ENCODE measurements at regions not wholly inside any gene's neighbourhood (a gene's known extent, or its start where the extent isn't known, plus 50 kb on each side); places are given as distances from the start of the nearest gene placed in this dataset.

GRCh38 chr5:155455791-155456514, 442.4 kb downstream of the KIF4B start:
- Histone ChIP-seq H3K36me3 (ENCODE audit: control insufficient read depth, insufficient read depth, low read length) (no peaks in the 10 kb centered on the region), H3K9me3 (ENCODE audit: control insufficient read depth, low read length) (no peaks in the 10 kb centered on the region), H3K4me1 (ENCODE audit: control insufficient read depth, insufficient read depth, low read length, poor library complexity, severe bottlenecking) (no peaks in the 10 kb centered on the region), H3K4me3 (ENCODE audit: extremely low read depth, insufficient read depth, low read length, poor library complexity, severe bottlenecking) (no peak overlapping the region), H3K27ac (ENCODE audit: low read depth, low read length, severe bottlenecking) (no peak overlapping the region)
- WGBS, 2 experiments (ENCODE audit: insufficient coverage in 2 of 2), result 46 to 88% methylated on average over 1 to 3 of the region's 4 CpGs

- no CpG with 5 or more reads among the region's 1 CpG for WGBS, 2 experiments (ENCODE audit: insufficient coverage in 2 of 2)
- Histone ChIP-seq H3K4me3 (ENCODE audit: extremely low read depth, insufficient read depth, low read length, poor library complexity, severe bottlenecking) (no peak overlapping the region), H3K4me1 (ENCODE audit: control insufficient read depth, insufficient read depth, low read length, poor library complexity, severe bottlenecking) (no peaks in the 10 kb centered on the region), H3K36me3 (ENCODE audit: control insufficient read depth, insufficient read depth, low read length) (no peaks in the 10 kb centered on the region), H3K9me3 (ENCODE audit: control insufficient read depth, low read length) (no peaks in the 10 kb centered on the region), H3K27ac (ENCODE audit: low read depth, low read length, severe bottlenecking) (no peak overlapping the region)
Measured at GRCh38 chr5:155459889-155460500, 446.4 kb downstream of the KIF4B start.

GRCh38 chr5:155460501-155460931, 447.0 kb downstream of the KIF4B start:
- no peaks in the 10 kb centered on the region for H3K36me3 ChIP-seq (ENCODE audit: control insufficient read depth, insufficient read depth, low read length)
- WGBS, 2 experiments (ENCODE audit: insufficient coverage in 2 of 2), result 89 to 100% methylated on average over 1 of the region's 2 CpGs
- H3K4me1 ChIP-seq (ENCODE audit: control insufficient read depth, insufficient read depth, low read length, poor library complexity, severe bottlenecking), result no peaks in the 10 kb centered on the region
- no peak overlapping the region for H3K27ac ChIP-seq (ENCODE audit: low read depth, low read length, severe bottlenecking)
- no peak overlapping the region for H3K4me3 ChIP-seq (ENCODE audit: extremely low read depth, insufficient read depth, low read length, poor library complexity, severe bottlenecking)
- H3K9me3 ChIP-seq (ENCODE audit: control insufficient read depth, low read length), result no peaks in the 10 kb centered on the region

- Histone ChIP-seq H3K36me3 (ENCODE audit: control insufficient read depth, insufficient read depth, low read length) (no peaks in the 10 kb centered on the region), H3K4me3 (ENCODE audit: extremely low read depth, insufficient read depth, low read length, poor library complexity, severe bottlenecking) (no peak overlapping the region), H3K27ac (ENCODE audit: low read depth, low read length, severe bottlenecking) (no peak overlapping the region), H3K9me3 (ENCODE audit: control insufficient read depth, low read length) (no peaks in the 10 kb centered on the region), H3K4me1 (ENCODE audit: control insufficient read depth, insufficient read depth, low read length, poor library complexity, severe bottlenecking) (no peaks in the 10 kb centered on the region)
- WGBS, 2 experiments (ENCODE audit: insufficient coverage in 2 of 2), result 92 to 100% methylated on average over 1 to 2 of the region's 4 CpGs
Measured at GRCh38 chr5:155461304-155461703, 447.7 kb downstream of the KIF4B start.

DNA sequence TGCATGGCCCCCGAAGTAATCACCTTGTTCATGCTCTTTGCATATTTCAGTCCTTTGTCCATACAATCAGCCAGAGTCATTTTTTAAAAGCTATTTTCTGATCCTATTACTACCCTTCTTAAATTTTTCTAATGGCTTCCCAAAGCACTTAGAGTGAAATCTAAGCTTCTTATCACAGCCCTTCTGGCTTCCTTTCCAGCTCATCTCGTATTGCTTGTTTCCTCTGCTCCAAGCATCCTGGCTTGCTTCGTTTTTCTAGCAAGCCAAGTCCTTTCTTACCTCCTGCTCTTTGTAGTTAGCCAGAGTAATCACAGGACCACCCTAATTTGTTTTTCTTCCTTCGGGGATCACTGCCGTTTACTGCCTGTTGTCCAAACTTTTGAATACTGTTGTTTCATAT, 453.3 kb downstream of the KIF4B start:
- WGBS, 2 experiments (ENCODE audit: insufficient coverage in 2 of 2), result 80 to 83% methylated on average over 3 of the region's 5 CpGs
- Histone ChIP-seq H3K4me3 (ENCODE audit: extremely low read depth, insufficient read depth, low read length, poor library complexity, severe bottlenecking) (no peak overlapping the region), H3K27ac (ENCODE audit: low read depth, low read length, severe bottlenecking) (no peak overlapping the region), H3K9me3 (ENCODE audit: control insufficient read depth, low read length) (no peaks in the 10 kb centered on the region), H3K36me3 (ENCODE audit: control insufficient read depth, insufficient read depth, low read length) (no peaks in the 10 kb centered on the region), H3K4me1 (ENCODE audit: control insufficient read depth, insufficient read depth, low read length, poor library complexity, severe bottlenecking) (no peaks in the 10 kb centered on the region)

DNA sequence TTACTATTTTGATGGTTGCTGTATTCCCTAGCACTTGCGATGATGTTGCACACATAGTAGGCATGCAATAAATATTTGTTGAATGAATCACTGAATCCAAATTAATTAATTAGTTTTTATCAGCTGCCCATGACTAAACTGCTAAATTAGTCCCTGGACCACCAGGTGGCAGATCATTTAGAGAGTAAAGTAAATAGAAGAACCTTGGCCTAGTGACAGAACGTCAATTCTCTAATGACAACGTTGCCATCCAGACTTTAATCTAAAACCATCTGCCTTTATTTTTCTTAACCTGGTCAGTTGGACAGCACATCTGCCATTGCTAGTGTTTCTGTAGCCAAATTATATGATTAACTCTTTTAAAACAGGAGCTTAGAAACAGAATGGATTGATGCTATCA, 457.5 kb downstream of the KIF4B start:
- Histone ChIP-seq H3K27ac (ENCODE audit: low read depth, low read length, severe bottlenecking) (no peak overlapping the region), H3K4me1 (ENCODE audit: control insufficient read depth, insufficient read depth, low read length, poor library complexity, severe bottlenecking) (no peaks in the 10 kb centered on the region), H3K36me3 (ENCODE audit: control insufficient read depth, insufficient read depth, low read length) (no peaks in the 10 kb centered on the region), H3K4me3 (ENCODE audit: extremely low read depth, insufficient read depth, low read length, poor library complexity, severe bottlenecking) (no peak overlapping the region), H3K9me3 (ENCODE audit: control insufficient read depth, low read length) (no peaks in the 10 kb centered on the region)
- no CpG with 5 or more reads among the region's 3 CpGs for WGBS, 2 experiments (ENCODE audit: insufficient coverage in 2 of 2)

DNA sequence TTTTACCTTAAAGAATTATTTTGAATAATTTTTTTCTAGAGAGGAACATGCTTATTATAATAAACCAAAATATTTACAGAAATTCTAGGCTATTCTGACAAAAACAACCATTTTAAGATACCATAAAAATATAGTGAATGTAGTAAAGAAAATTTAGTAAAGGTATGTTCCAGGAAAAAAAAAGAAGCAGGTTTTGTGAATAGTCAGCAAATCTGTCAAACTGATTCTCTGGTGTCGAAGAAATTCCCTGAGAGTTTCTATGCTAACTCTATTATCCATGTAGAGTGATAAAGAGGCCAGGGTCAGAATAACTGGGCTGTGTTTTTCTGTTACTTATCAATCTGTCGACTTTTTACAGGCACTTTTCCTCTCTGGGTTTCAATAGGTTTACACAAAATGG, 459.2 kb downstream of the KIF4B start:
- H3K36me3 ChIP-seq (ENCODE audit: control insufficient read depth, insufficient read depth, low read length), result no peaks in the 10 kb centered on the region
- H3K4me1 ChIP-seq (ENCODE audit: control insufficient read depth, insufficient read depth, low read length, poor library complexity, severe bottlenecking), result no peaks in the 10 kb centered on the region
- H3K4me3 ChIP-seq (ENCODE audit: extremely low read depth, insufficient read depth, low read length, poor library complexity, severe bottlenecking), result no peak overlapping the region
- WGBS, 2 experiments (ENCODE audit: insufficient coverage in 2 of 2), result 100% methylated on average over 1 of the region's 2 CpGs; no CpG with 5 or more reads in 1 of the 2 experiments
- no peaks in the 10 kb centered on the region for H3K9me3 ChIP-seq (ENCODE audit: control insufficient read depth, low read length)
- no peak overlapping the region for H3K27ac ChIP-seq (ENCODE audit: low read depth, low read length, severe bottlenecking)

GRCh38 chr5:155475318-155475717, 461.8 kb downstream of the KIF4B start:
- H3K4me3 ChIP-seq (ENCODE audit: extremely low read depth, insufficient read depth, low read length, poor library complexity, severe bottlenecking), result no peak overlapping the region
- no peaks in the 10 kb centered on the region for H3K9me3 ChIP-seq (ENCODE audit: control insufficient read depth, low read length)
- no peak overlapping the region for H3K27ac ChIP-seq (ENCODE audit: low read depth, low read length, severe bottlenecking)
- WGBS, 2 experiments (ENCODE audit: insufficient coverage in 2 of 2), result no CpG with 5 or more reads among the region's 2 CpGs
- peaks cover 2% of the 10 kb centered on the region for H3K4me1 ChIP-seq (ENCODE audit: control insufficient read depth, insufficient read depth, low read length, poor library complexity, severe bottlenecking)
- no peaks in the 10 kb centered on the region for H3K36me3 ChIP-seq (ENCODE audit: control insufficient read depth, insufficient read depth, low read length)

DNA sequence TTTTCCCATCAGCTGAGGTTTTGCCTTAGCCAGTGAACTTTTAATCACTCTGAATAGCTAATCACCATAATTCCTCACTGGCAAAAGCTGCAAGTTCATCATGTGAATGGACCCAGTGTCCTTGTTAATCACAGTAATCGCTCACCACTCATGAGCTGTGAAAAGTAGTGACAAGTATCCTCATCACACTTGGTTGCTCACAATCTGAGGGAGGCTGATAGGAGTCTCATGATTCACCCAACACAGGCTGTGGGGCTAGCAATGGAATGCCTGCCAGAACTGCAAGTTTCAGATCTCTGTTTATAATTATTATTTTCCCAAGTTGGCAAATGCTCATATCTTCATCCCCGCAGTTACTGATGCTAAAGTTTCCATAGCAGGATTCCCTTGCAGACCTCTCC, 467.2 kb downstream of the KIF4B start:
- Histone ChIP-seq H3K36me3 (ENCODE audit: control insufficient read depth, insufficient read depth, low read length) (no peaks in the 10 kb centered on the region), H3K9me3 (ENCODE audit: control insufficient read depth, low read length) (no peaks in the 10 kb centered on the region), H3K4me1 (ENCODE audit: control insufficient read depth, insufficient read depth, low read length, poor library complexity, severe bottlenecking) (peaks cover 8% of the 10 kb centered on the region), H3K4me3 (ENCODE audit: extremely low read depth, insufficient read depth, low read length, poor library complexity, severe bottlenecking) (no peak overlapping the region), H3K27ac (ENCODE audit: low read depth, low read length, severe bottlenecking) (no peak overlapping the region)
- WGBS, 2 experiments (ENCODE audit: insufficient coverage in 2 of 2), result 100% methylated on average over 1 to 2 of the region's 2 CpGs

DNA sequence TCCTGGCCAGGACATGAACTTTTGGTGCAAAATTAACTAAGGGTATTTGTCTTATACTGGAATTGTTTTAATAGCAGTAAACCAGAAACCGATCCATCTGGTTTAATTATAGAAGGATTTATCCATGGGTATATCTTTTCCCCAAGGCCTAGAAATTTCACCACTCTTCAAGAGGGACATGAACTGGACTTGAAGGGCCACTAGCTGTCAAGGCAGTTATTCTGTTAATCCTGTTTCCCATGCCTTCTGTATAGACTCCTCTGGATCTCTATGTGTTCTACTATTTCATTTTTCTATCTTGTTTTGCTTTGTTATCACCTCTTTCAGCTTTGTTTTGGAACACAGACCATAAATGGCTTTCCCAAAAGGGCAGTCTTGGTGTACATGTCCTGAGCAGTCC, 467.6 kb downstream of the KIF4B start:
- no peak overlapping the region for H3K27ac ChIP-seq (ENCODE audit: low read depth, low read length, severe bottlenecking)
- H3K36me3 ChIP-seq (ENCODE audit: control insufficient read depth, insufficient read depth, low read length), result no peaks in the 10 kb centered on the region
- H3K4me1 ChIP-seq (ENCODE audit: control insufficient read depth, insufficient read depth, low read length, poor library complexity, severe bottlenecking), result peaks cover 8% of the 10 kb centered on the region
- no peak overlapping the region for H3K4me3 ChIP-seq (ENCODE audit: extremely low read depth, insufficient read depth, low read length, poor library complexity, severe bottlenecking)
- WGBS, 2 experiments (ENCODE audit: insufficient coverage in 2 of 2), result 88% methylated on average over 1 of the region's 1 CpG; no CpG with 5 or more reads in 1 of the 2 experiments
- H3K9me3 ChIP-seq (ENCODE audit: control insufficient read depth, low read length), result no peaks in the 10 kb centered on the region

- H3K4me3 ChIP-seq (ENCODE audit: extremely low read depth, insufficient read depth, low read length, poor library complexity, severe bottlenecking), result no peak overlapping the region
- H3K36me3 ChIP-seq (ENCODE audit: control insufficient read depth, insufficient read depth, low read length), result no peaks in the 10 kb centered on the region
- peaks cover 8% of the 10 kb centered on the region for H3K4me1 ChIP-seq (ENCODE audit: control insufficient read depth, insufficient read depth, low read length, poor library complexity, severe bottlenecking)
- no peak overlapping the region for H3K27ac ChIP-seq (ENCODE audit: low read depth, low read length, severe bottlenecking)
- H3K9me3 ChIP-seq (ENCODE audit: control insufficient read depth, low read length), result no peaks in the 10 kb centered on the region
Measured at GRCh38 chr5:155482428-155482827, 468.9 kb downstream of the KIF4B start.
